Activated CD4-positive, alpha-beta T cell treated with anti-CD3 and anti-CD28 coated beads for 4 hours (primary cell): ENCODE measurements at regions not wholly inside any gene's neighbourhood (a gene's known extent, or its start where the extent isn't known, plus 50 kb on each side); places are given as distances from the start of the nearest gene placed in this dataset.

Source experiments
- DNase-seq, 2 donors: peaks; one replicate each; pipeline ENCODE4 v3.0.0-alpha.2; 2020

DNA sequence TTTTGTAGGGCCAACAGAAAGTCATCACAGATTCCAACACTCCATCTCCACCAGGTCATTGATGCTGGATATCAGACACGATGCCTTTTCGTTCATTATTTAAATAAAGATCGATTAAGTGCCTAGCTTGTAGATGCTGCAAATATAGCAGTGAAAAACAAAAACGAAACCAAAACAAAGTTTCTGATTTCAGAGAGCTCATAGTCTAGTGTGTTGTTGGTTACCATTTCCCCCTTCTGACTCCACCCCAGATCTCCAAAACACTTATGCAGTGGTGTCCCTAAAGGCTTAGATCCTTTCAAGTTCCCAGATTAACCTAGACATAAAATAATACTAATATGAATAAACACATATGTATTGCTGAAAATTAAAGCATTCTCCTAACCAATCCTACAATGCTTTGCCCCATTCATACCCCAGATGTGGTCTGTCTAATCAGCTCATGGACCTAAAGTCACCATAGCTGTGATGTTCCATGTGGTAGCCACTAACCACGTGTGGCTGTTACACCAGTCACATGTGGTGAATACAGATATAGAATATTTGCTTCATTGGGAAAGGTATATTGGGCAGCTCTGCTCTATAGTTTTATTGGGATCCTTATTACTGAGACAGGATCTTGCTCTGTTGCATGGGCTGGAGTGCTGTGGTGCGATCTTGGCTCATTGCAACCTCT lies 787.2 kb downstream of the TDRD15 start:
- no peak for DNase-seq

DNA sequence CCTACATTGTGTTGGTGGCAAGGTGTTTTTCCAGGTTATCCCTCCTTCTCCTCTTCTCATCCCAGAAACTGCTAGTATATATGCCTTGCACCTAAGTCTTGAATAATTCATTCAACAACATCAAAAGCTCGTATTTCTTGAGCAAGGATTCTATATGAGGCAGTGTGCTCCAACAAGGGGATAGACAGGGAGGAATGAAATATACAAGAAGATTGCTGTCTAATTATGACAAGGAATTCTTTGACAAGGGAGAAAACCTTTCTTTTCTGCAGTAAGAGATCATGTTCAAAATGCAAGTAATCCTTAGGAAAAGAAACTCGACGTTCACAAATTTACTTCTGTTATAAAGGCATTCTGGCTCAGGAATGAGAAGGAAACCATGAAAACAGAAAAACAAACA lies 788.6 kb downstream of the TDRD15 start:
- no peak for DNase-seq

DNA sequence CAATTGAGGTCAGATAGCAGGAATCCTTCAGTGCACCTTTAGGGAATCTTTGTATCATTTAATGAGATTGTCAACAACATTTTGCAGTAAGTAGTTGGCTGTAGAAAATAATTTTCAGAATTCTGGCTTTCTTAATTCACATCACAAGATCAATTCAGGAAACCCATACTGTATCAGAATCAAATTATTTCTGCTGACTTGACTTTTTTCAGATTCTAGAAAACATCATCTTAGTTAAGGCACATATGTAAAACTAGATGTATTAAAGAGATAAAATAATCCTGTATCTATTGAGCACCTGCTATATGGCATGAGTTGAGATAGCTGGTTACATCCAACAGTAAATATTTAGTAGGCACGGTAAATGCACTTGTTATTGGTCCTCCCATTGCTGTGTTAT lies 791.4 kb downstream of the TDRD15 start:
- no peak for DNase-seq

DNA sequence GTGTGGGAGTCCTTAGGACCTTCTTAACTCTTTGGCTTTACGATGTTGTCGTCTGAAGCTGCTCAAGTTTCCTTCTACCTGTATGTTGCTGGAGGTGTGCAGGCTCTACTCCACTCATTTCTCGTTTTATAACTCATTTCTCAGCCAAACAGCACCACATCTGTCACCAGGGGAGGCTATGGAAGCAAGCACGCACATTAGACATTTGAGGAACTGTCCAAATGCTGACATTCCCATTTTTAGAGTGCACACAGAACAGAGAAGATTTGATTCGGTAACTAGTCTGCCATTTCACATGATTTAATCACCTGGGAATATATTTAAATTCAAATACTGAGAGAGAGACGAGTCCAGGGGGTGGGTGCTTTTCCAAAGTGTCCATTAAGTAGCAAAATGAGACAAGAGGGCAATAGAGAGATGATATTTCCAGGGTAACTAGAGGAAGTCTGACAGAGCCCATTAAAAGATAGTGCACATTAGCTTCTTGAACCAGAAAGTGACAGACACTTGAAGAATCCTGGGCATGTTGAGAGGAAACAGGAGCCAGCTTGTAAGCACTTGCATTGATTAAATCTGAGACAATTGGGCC lies 793.3 kb downstream of the TDRD15 start:
- no peak for DNase-seq

DNA sequence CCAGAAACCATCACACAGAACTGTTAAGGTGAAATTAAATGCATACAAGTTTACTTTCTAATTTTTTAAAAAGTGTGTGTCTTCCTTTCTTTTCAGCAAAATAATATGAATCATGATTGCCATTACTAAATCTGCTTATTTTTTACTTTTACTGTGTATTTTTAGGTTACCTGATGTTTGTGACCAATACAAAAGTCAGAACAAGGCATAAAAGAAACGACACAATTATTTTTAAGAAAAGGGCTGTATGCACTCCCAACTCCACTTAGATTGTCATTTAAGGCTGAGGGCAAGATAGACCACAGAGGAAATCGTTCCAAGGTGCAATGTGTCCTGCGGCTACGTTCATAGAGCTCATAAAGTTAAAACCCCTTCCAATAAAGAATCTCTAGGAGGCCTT lies 797.0 kb downstream of the TDRD15 start:
- no peak for DNase-seq

DNA sequence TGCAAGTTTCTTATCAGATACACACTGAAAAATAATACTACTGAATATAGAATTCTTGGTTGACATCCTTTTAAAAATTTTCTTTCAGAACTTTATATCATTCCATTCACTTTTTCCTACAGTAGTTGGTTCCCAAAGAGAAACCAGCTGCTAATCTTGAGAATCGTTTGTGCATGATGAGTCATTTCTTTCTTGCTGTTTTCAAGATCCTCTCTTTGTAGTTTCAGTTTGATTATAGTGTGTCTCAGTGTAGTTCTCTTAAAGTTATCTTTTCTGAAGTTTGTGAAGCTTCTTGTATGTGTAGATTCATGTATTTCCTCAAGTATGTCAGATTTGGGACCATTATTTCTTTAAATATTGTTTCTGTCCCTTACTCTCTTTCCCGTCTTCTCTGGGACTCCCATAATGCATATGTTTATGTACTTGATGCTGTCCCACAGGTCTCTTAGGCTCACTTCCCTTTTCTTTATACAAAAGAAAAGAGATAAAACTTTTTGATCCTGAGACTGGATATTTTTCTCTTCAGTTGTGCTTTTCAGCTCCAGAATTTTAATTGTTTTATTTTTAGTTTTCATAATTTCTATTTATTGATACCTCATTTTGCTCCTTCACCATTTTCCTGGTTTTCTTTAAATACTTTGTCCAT lies 801.0 kb downstream of the TDRD15 start:
- DNase-seq = no peak

DNA sequence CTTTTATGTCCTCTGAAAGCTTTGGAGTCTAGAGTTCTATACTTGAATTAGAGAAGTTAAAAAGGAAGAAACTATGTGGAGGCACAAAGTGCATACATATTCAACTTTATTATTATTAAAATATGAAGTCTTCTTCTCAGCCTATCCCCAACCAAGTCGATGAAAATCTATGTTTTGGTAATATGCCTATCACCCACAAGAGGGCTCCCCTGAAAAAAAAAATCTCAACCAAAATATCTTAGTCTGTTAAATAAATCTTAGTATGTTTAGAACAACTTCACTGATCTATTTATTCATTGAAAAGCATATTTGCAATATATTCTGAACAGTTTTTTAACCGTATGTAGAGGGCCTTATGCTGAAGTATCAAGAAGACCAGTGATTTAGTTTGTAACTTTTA lies 804.5 kb downstream of the TDRD15 start:
- no peak for DNase-seq

DNA sequence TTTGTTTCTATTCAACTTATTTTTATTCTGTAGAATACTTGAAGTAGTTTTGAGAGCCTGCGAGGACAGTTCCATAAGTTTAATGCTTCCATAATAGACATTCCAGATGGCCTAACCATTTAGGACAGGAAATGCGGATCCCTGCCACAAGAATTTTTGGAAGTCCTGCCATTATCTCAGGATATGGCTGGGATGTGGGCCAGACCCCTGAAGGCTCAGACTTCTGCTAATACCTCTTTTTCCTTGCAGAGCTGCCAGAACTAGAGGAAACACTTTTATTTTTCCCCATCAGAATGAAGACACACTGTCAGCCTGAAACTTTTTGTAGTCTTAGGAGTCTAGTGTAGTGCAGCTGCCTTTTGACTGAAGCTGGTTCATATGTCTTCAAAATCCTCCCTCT lies 806.5 kb downstream of the TDRD15 start:
- no peak for DNase-seq

DNA sequence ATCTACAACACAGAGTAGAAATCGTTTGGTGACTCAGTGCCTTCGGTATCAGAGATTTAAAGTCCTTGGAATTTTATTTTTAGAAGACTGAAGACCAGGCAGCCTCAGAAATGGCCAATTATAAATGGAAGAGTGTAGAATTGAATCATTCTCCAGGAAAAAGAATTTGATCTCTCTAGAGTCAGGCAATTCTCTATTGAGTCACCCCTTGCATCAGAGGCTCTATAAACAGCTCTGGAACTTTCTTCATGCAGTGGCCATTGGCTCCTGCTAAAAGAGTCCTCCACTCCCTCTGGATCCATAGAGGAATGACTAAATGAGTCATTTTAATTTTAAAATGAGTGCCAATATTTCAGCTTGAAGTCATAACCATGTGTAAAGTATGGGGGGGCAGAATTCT lies 816.2 kb downstream of the TDRD15 start:
- no peak for DNase-seq

DNA sequence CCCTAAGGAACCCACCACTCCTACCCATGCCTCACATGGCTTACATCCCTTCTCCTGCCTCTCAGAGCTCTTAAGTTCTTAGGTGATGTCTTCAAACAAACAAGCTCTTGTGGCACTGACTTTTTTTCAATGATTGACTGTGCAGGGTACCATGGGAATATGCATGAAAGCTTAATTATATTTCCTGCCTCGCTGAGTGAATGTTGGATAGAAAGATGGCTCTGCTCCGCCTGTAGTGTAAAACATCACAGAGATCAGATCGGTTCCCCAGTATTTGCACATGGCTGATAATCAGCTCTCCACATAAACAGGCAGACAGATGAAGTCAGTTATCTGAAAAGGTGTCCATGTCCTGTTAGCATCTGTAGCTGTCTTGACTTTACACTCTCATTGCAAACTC lies 820.8 kb downstream of the TDRD15 start:
- DNase-seq = no peak

DNA sequence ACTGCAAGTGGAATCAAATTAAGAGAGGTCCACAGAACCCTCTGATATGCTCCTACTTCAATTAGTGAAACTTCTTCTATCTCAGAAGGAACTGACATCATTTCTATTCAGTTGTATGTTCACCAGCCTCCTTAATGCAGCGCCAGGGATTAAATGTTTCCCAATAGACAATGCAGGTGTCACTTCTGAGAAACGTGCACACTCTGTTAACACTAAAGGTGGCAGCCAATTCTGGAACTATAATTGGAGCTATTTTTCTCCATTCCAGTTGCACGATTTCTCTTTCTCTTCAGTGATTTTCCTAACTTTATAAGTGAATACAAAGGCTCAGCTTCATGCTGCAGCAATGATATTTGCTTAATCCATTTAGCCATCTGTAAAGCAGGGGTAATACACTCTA lies 821.9 kb downstream of the TDRD15 start:
- DNase-seq = no peak

DNA sequence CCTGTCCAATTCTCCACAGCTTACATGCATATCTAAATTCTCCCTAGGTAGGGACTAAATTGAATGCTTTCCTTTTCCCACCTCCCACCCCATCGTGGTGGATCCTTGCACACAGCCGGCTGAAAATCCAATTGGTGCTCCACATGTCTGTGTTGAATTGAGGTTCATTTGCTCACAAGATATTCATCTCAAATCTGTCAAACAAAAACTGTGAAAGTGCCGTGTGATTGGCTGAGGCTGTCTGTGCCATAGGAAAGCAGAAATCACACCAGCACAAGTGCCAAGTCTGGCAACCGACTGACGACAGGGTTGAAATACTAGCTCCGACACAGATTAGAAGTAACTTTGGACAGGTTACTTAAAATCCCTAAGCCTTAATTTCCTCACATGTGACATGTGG lies 823.3 kb downstream of the TDRD15 start:
- DNase-seq = no peak

DNA sequence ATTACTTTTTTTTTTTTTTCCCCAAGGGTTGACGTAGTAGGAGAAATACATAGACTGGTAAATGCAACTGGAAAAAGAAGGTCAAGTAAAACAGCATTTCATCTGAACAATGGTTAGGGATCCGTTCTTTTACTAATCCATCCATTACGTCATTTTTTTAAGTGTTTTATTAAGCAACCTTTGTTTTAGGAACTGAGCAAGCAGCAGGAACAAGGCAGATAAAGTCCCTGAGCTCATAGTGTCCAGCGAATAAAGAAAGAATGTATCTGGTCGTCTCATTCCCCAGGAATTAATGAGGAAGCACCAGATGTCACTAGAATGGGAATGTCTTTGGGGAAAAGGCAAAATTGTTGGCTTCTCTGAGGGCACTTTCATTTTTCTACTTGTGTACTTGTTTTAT lies 842.4 kb downstream of the TDRD15 start:
- no peak for DNase-seq

DNA sequence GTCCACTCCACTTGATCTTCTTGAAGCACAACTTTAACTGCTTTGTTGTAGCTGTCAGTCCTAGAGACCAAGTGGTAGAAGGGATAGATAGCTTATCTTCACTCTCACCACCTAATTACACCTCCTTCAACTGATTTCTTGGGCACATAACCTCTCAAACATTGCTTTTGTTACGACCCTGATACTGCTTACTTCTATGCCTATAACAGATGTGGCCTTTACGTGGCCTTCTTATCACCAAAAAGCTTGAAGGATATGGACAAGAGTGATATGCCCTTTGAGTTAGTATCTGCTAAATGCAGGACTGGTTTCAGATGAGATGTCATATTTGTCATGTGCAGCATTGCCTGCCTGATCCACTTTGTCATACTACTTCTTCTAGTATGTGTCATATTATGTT lies 847.2 kb downstream of the TDRD15 start:
- no peak for DNase-seq

DNA sequence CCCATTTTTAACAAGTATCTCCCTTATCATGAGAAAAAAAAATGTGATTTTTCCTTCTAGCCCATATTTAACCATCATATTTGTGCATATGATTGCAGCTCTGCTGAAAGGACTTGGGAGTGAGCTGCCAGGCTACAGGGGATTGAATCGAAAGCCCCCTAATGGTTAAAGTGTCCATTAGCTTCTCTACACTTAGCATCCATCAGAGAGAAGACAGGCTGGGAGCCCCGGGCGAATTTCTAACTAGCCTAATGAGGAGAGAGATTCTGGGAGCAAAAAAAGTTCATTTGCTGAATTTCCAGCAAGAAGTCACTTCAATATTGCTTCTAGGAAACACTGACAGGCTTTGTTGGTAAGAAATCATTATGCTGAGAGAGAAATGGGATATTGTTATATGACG lies 848.8 kb downstream of the TDRD15 start:
- DNase-seq = no peak

DNA sequence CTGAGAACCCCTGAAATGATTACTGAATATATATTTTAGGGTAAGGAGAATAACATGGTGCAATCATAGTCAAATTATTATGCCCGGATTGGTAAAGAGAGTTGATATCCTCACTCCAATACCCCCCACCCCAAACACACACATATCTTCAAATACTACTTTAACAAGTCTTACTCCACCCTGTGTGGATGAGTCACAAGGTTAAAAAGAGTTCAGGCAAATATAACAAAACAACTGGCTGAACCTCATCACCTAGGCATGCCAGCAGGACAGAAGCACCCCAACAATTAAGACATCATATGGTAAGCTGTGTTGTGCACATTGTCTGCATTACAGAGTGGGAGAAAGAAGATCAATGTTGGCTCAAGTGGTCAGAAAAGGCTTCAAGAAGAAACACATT lies 857.4 kb downstream of the TDRD15 start:
- DNase-seq = no peak

DNA sequence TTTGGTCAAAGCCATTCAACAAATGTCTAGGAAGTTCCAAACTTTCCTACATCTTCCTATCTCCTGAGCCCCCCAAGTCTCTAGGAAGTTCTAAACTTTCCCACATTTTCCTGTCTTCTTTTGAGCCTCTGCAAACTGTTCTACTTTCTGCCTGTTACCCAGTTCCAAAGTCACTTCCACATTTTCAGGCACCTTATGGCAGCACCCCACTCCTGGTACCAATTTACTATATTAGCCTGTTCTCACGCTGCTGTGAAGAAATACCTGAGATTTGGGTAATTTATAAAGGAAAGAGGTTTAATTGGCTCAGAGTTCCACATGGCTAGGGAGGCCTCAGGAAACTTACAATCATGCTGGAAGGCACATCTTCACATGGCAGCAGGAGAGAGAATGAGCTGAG lies 869.2 kb downstream of the TDRD15 start:
- DNase-seq = no peak

DNA sequence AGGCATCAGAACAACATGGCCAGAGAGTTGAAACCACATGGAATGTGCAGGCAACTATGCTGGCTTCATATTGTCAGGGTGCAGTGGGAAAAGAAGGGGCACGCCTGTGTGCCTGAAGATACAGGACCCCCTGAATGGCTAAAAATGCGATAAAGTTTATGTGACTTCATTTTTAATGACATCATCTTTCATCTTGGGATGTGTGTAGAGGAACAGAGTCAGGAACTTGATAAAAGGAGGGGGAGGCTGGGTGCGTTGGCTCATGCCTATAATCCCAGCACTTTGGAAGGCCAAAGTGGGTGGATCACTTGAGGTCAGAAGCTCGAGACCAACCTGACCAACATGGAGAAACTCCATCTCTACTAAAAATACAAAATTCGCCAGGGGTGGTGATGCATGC lies 872.6 kb downstream of the TDRD15 start:
- DNase-seq = no peak

DNA sequence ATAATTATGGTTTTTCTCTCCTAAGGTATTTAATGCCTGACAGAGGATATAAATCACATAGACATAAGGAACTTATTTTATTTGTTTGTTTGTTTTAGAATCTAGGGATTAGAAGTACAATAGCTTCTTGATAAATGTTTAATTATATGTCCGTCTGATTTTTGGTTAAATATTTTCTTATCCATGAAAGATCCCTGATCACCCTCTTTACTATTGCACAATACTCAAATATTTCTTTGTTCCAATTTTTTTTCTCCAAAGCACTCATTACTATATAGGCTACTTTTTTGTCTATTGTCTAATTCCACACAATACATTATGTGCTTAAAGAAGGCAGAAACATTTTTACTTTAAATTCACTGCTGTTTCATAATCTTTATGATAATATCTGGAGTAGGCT lies 875.8 kb downstream of the TDRD15 start:
- no peak for DNase-seq

DNA sequence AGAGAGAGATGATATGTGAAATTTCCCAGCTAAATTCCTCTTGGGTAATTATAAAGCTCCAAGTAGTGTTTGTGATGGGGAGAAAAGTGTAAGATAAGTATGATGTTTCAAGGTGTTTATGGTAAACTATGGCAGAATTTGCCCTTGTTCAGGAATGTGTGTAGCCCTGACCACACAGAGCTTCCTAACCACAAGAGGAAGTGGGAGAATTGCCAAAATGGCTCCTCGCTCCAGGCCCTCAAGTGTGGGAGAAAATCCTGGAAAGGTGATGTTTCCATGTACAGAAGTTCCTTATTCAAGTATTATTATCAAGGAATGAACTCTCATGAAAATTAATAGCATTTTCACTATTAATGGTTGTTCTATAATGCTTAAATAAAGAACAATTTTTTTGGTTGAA lies 878.3 kb downstream of the TDRD15 start:
- no peak for DNase-seq

DNA sequence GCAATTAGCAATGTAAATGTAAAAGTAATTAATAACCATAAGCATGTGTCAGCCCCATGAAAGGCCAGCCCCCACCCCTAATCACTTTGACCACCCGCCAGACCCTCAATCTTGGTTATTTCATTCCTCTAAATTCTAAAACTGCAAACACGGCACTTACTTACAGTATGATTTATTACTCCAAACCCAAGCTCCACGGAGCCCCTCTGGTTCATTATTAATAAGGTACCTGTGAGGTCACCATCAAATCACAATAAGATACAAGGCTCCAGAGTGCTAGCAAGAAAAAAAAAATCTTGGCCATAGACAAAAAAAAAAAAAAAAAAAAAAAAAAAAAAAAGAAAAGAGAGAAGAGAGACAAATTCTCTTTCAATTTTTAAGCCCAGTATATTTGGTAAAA lies 879.5 kb downstream of the TDRD15 start:
- no peak for DNase-seq

DNA sequence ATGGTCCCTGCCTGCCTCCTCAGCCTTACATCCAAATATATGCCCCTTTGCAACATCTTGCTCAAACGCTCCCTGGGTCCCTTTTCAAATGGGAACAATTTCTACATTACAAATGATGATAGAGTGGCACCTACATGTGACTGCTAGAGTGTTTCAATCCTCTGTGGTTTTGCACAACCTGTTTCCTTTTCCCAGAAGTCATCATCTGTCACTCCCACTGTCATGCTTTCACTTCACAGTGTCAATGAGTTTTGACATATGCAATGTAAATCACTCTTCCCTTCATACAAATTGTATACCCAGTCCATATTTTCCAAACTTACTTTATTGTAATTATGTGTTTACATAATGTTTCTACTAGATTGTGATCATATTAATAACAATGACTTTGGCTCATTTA lies 887.3 kb downstream of the TDRD15 start:
- DNase-seq = no peak

DNA sequence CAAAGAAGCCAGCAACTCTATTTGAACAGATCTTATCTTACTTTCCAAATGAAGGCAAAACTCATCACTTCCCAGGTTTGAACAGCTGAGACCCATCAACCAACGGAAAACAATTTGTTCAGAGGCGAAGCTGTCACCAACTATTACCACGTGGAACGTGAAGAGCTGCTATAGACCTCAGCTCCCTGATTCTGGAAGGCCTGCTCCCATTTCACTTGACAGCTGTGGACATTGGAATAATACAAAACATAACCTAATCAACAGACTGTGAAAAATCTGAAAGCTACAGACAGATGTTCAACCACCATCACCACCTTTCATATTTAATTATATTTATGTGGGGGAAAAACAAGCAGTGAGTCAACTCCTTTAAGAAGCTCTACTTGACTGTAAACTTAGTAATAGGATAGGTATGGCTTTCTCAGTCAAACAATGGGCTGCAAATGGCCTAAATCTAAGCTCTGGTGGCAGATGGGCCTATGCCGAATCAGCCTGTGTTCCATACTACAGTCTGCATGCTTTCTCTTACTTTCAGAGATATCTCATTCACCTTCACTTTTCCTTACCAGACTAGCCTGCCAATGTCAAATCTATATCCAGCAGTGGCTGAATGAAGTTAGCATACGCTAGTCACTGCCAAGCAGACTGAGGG lies 896.4 kb downstream of the TDRD15 start:
- DNase-seq = no peak

DNA sequence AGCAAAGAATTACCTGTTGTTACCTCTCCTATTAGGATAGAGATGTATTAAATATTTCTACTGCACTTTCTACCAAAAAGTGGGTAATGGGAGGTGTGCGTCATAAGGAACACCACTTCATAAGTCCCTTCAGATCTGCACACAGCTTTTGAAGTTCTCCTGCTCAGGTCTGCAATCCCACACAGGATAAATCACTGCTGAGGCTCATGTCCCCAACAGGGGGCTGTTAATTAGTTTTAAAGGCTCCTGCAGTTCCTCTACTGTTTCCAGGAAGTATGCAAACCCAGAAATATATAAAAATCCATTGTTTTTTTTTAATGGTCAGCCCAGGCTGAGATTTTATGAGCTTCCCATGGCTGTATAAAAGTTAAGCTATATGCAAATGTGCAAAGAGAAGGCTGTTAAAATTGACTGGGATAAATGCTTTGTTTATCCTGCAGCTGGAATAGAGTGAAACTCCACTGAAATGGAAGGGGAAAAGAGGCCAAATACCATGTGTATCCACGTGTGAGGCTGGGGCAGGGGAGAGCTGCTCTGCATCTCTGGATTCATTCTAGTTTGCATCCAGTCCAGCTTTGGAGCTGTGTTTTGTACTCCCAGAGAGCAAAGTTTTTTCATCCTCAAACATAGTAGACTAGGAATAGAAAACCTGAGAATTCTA lies 903.7 kb downstream of the TDRD15 start:
- DNase-seq = no peak
